ENCODE measurements at regions not wholly inside any gene's neighbourhood (a gene's known extent, or its start where the extent isn't known, plus 50 kb on each side); places are given as distances from the start of the nearest gene placed in this dataset.
"Not testable (repeated sequence)": the region's sequence is repeated elsewhere in the genome, so short reads cannot be mapped to it uniquely, and the experiment has no call there.

- Histone ChIP-seq H3K27ac (ENCODE audit: low read depth, low read length) (no peak overlapping the region), H3K9ac (ENCODE audit: extremely low read depth, low read length, poor library complexity, severe bottlenecking) (no peak overlapping the region), H3K4me3 (ENCODE audit: low read length) (no peak overlapping the region), H3K4me1 (ENCODE audit: control insufficient read depth, insufficient read depth, low read length) (no peaks in the 10 kb centered on the region), H3K36me3 (ENCODE audit: control insufficient read depth, insufficient read depth, low read length) (no peaks in the 10 kb centered on the region), H3K9me3 (ENCODE audit: control insufficient read depth, low read length) (no peaks in the 10 kb centered on the region), H3K27me3 (ENCODE audit: control insufficient read depth, insufficient read depth, low read length, poor library complexity, severe bottlenecking) (no peaks in the 10 kb centered on the region)
- no peak for TF ChIP-seq CTCF (conservative IDR thresholded peaks at IDR 0.05)
- peaks cover 4% of the 10 kb centered on the region for H3K27me3 Mint-ChIP-seq (ENCODE audit: insufficient read depth)
- H3K9me3 Mint-ChIP-seq = no peaks in the 10 kb centered on the region
- H3K36me3 Mint-ChIP-seq (ENCODE audit: low read depth) = no peaks in the 10 kb centered on the region
- H3K4me1 Mint-ChIP-seq = peaks cover 14% of the 10 kb centered on the region
- no peak for DNase-seq
- H3K4me3 Mint-ChIP-seq = no peak overlapping the region
- 86 to 90% methylated on average over 9 to 10 of the region's 10 CpGs for WGBS, 2 experiments (ENCODE audit: insufficient coverage in 1 of 2, insufficient read length in 1 of 2)
- H3K27ac Mint-ChIP-seq = no peak overlapping the region
Observed at GRCh38 chr15:100731267-100732152, 129.1 kb downstream of the ASB7 start.

- Histone ChIP-seq H3K27me3 (ENCODE audit: control insufficient read depth, insufficient read depth, low read length, poor library complexity, severe bottlenecking) (no peaks in the 10 kb centered on the region), H3K4me3 (ENCODE audit: low read length) (no peak overlapping the region), H3K4me1 (ENCODE audit: control insufficient read depth, insufficient read depth, low read length) (no peaks in the 10 kb centered on the region), H3K9me3 (ENCODE audit: control insufficient read depth, low read length) (no peaks in the 10 kb centered on the region), H3K9ac (ENCODE audit: extremely low read depth, low read length, poor library complexity, severe bottlenecking) (no peak overlapping the region), H3K36me3 (ENCODE audit: control insufficient read depth, insufficient read depth, low read length) (no peaks in the 10 kb centered on the region), H3K27ac (ENCODE audit: low read depth, low read length) (no peak overlapping the region)
- 81 to 82% methylated on average over 5 to 7 of the region's 7 CpGs for WGBS, 2 experiments (ENCODE audit: insufficient coverage in 1 of 2, insufficient read length in 1 of 2)
- no peak overlapping the region for H3K4me3 Mint-ChIP-seq
- no peaks in the 10 kb centered on the region for H3K36me3 Mint-ChIP-seq (ENCODE audit: low read depth)
- no peak for DNase-seq
- no peaks in the 10 kb centered on the region for H3K9me3 Mint-ChIP-seq
- peaks cover 14% of the 10 kb centered on the region for H3K4me1 Mint-ChIP-seq
- peaks cover 3% of the 10 kb centered on the region for H3K27me3 Mint-ChIP-seq (ENCODE audit: insufficient read depth)
- TF ChIP-seq CTCF (conservative IDR thresholded peaks at IDR 0.05) = no peak
- H3K27ac Mint-ChIP-seq = no peak overlapping the region
Observed at GRCh38 chr15:100732211-100733055, 130.0 kb downstream of the ASB7 start.

GRCh38 chr15:100733101-100733842, 130.9 kb downstream of the ASB7 start:
- no peak for DNase-seq
- H3K27ac ChIP-seq (ENCODE audit: low read depth, low read length) = no peak overlapping the region
- Mint-ChIP-seq H3K27me3 (ENCODE audit: insufficient read depth) (no peaks in the 10 kb centered on the region), H3K36me3 (ENCODE audit: low read depth) (no peaks in the 10 kb centered on the region), H3K9me3 (no peaks in the 10 kb centered on the region), H3K4me1 (peaks cover 14% of the 10 kb centered on the region), H3K4me3 (no peak overlapping the region), H3K27ac (peak overlapping the region; percentile 30)
- no peaks in the 10 kb centered on the region for H3K9me3 ChIP-seq (ENCODE audit: control insufficient read depth, low read length)
- H3K9ac ChIP-seq (ENCODE audit: extremely low read depth, low read length, poor library complexity, severe bottlenecking) = no peak overlapping the region
- H3K4me3 ChIP-seq (ENCODE audit: low read length) = no peak overlapping the region
- H3K4me1 ChIP-seq (ENCODE audit: control insufficient read depth, insufficient read depth, low read length) = no peaks in the 10 kb centered on the region
- H3K27me3 ChIP-seq (ENCODE audit: control insufficient read depth, insufficient read depth, low read length, poor library complexity, severe bottlenecking) = no peaks in the 10 kb centered on the region
- H3K36me3 ChIP-seq (ENCODE audit: control insufficient read depth, insufficient read depth, low read length) = no peaks in the 10 kb centered on the region
- TF ChIP-seq CTCF (conservative IDR thresholded peaks at IDR 0.05) = no peak
- WGBS, 2 experiments (ENCODE audit: insufficient coverage in 1 of 2, insufficient read length in 1 of 2) = 88 to 89% methylated on average over 6 to 8 of the region's 8 CpGs

- peaks cover 14% of the 10 kb centered on the region for H3K4me1 Mint-ChIP-seq
- H3K27me3 ChIP-seq (ENCODE audit: control insufficient read depth, insufficient read depth, low read length, poor library complexity, severe bottlenecking); H3K9ac ChIP-seq (ENCODE audit: extremely low read depth, low read length, poor library complexity, severe bottlenecking); H3K9me3 ChIP-seq (ENCODE audit: control insufficient read depth, low read length); H3K27ac ChIP-seq (ENCODE audit: low read depth, low read length); H3K4me1 ChIP-seq (ENCODE audit: control insufficient read depth, insufficient read depth, low read length); H3K27me3 Mint-ChIP-seq (ENCODE audit: insufficient read depth); H3K4me3 Mint-ChIP-seq; H3K27ac Mint-ChIP-seq; H3K9me3 Mint-ChIP-seq; H3K4me3 ChIP-seq (ENCODE audit: low read length); H3K36me3 Mint-ChIP-seq (ENCODE audit: low read depth); H3K36me3 ChIP-seq (ENCODE audit: control insufficient read depth, insufficient read depth, low read length); DNase-seq: not testable (repeated sequence)
- WGBS, 2 experiments (ENCODE audit: insufficient coverage in 1 of 2, insufficient read length in 1 of 2) = 67 to 93% methylated on average over 2 to 3 of the region's 3 CpGs
Observed at GRCh38 chr15:100733843-100734185, 131.4 kb downstream of the ASB7 start.
